ENCODE measurements at regions not wholly inside any gene's neighbourhood (a gene's known extent, or its start where the extent isn't known, plus 50 kb on each side); places are given as distances from the start of the nearest gene placed in this dataset.

- Histone ChIP-seq H3K27ac (ENCODE audit: low read length) (no peak overlapping the region), H3K36me3 (ENCODE audit: insufficient read depth, low read length) (no peaks in the 10 kb centered on the region), H3K27me3 (ENCODE audit: insufficient read depth, low read length, poor library complexity) (no peaks in the 10 kb centered on the region), H3K4me3 (ENCODE audit: low read depth in 1 of 2, low read length in 2 of 2) (no peak overlapping the region), H3K4me1 (ENCODE audit: insufficient read depth, low read length) (no peaks in the 10 kb centered on the region), H3K9me3 (ENCODE audit: insufficient read depth, low read length, severe bottlenecking) (no peaks in the 10 kb centered on the region), H3K4me2 (ENCODE audit: insufficient read depth, low read length) (no peak overlapping the region), H4K20me1 (ENCODE audit: insufficient read depth, low read length) (no peaks in the 10 kb centered on the region), H3K9ac (ENCODE audit: low read depth, low read length) (no peak overlapping the region), H3K79me2 (ENCODE audit: insufficient read depth, low read length) (no peaks in the 10 kb centered on the region), H2AFZ (ENCODE audit: low read depth, low read length) (no peak overlapping the region)
- no peak for TF ChIP-seq CTCF (IDR thresholded peaks at IDR 0.05; ENCODE audit: borderline replicate concordance, extremely low read depth, low read length, poor library complexity, severe bottlenecking)
- no peak for TF ChIP-seq EZH2 (IDR thresholded peaks at IDR 0.05; ENCODE audit: borderline replicate concordance, low read depth, low read length, severe bottlenecking)
- no peak for DNase-seq
- no peak for ATAC-seq (ENCODE audit: insufficient read depth, low read depth)
Measured at GRCh38 chr10:55466806-55467504, 665.9 kb upstream of the PCDH15 start.

- TF ChIP-seq CTCF (IDR thresholded peaks at IDR 0.05; ENCODE audit: borderline replicate concordance, extremely low read depth, low read length, poor library complexity, severe bottlenecking) = no peak
- TF ChIP-seq EZH2 (IDR thresholded peaks at IDR 0.05; ENCODE audit: borderline replicate concordance, low read depth, low read length, severe bottlenecking) = no peak
- ATAC-seq (ENCODE audit: insufficient read depth, low read depth) = no peak
- H3K9me3 ChIP-seq (ENCODE audit: insufficient read depth, low read length, severe bottlenecking) = no peaks in the 10 kb centered on the region
Measured at GRCh38 chr10:55464083-55464482, 663.1 kb upstream of the PCDH15 start.

GRCh38 chr10:55460008-55460407, 659.0 kb upstream of the PCDH15 start:
- no peak overlapping the region for H3K4me3 ChIP-seq (ENCODE audit: low read depth in 1 of 2, low read length in 2 of 2)
- no peaks in the 10 kb centered on the region for H3K27me3 ChIP-seq (ENCODE audit: insufficient read depth, low read length, poor library complexity)
- no peak overlapping the region for H3K27ac ChIP-seq (ENCODE audit: low read length)
- ATAC-seq (ENCODE audit: insufficient read depth, low read depth) = no peak
- H3K4me2 ChIP-seq (ENCODE audit: insufficient read depth, low read length) = no peak overlapping the region
- no peak overlapping the region for H2AFZ ChIP-seq (ENCODE audit: low read depth, low read length)
- TF ChIP-seq CTCF (IDR thresholded peaks at IDR 0.05; ENCODE audit: borderline replicate concordance, extremely low read depth, low read length, poor library complexity, severe bottlenecking) (no peak), EZH2 (IDR thresholded peaks at IDR 0.05; ENCODE audit: borderline replicate concordance, low read depth, low read length, severe bottlenecking) (no peak)
- no peaks in the 10 kb centered on the region for H4K20me1 ChIP-seq (ENCODE audit: insufficient read depth, low read length)
- H3K79me2 ChIP-seq (ENCODE audit: insufficient read depth, low read length) = no peaks in the 10 kb centered on the region
- H3K9me3 ChIP-seq (ENCODE audit: insufficient read depth, low read length, severe bottlenecking) = no peaks in the 10 kb centered on the region
- no peaks in the 10 kb centered on the region for H3K4me1 ChIP-seq (ENCODE audit: insufficient read depth, low read length)
- no peak overlapping the region for H3K9ac ChIP-seq (ENCODE audit: low read depth, low read length)
- H3K36me3 ChIP-seq (ENCODE audit: insufficient read depth, low read length) = no peaks in the 10 kb centered on the region
- no peak for DNase-seq

More at GRCh38 chr10:55464083-55464482, 663.1 kb upstream of the PCDH15 start:
- H3K4me3 ChIP-seq (ENCODE audit: low read depth in 1 of 2, low read length in 2 of 2) = no peak overlapping the region
- H2AFZ ChIP-seq (ENCODE audit: low read depth, low read length) = no peak overlapping the region
- H3K4me1 ChIP-seq (ENCODE audit: insufficient read depth, low read length) = no peaks in the 10 kb centered on the region
- H3K9ac ChIP-seq (ENCODE audit: low read depth, low read length) = no peak overlapping the region
- no peak overlapping the region for H3K27ac ChIP-seq (ENCODE audit: low read length)
- no peak overlapping the region for H3K4me2 ChIP-seq (ENCODE audit: insufficient read depth, low read length)
- DNase-seq = no peak
- H4K20me1 ChIP-seq (ENCODE audit: insufficient read depth, low read length) = no peaks in the 10 kb centered on the region
- no peaks in the 10 kb centered on the region for H3K36me3 ChIP-seq (ENCODE audit: insufficient read depth, low read length)
- H3K79me2 ChIP-seq (ENCODE audit: insufficient read depth, low read length) = no peaks in the 10 kb centered on the region
- H3K27me3 ChIP-seq (ENCODE audit: insufficient read depth, low read length, poor library complexity) = no peaks in the 10 kb centered on the region

Measured in DND-41 (cell line).